HG02885 (cell line): ENCODE measurements at regions not wholly inside any gene's neighbourhood (a gene's known extent, or its start where the extent isn't known, plus 50 kb on each side); places are given as distances from the start of the nearest gene placed in this dataset.

Experiments
- ATAC-seq: cut with Tn5 transposase; IDR thresholded peaks from one replicate; pipeline ENCODE4 v1.9.1; 2021; ENCODE audit warnings: mild to moderate bottlenecking; ENCODE audit not compliant: unreplicated experiment, poor library complexity

DNA sequence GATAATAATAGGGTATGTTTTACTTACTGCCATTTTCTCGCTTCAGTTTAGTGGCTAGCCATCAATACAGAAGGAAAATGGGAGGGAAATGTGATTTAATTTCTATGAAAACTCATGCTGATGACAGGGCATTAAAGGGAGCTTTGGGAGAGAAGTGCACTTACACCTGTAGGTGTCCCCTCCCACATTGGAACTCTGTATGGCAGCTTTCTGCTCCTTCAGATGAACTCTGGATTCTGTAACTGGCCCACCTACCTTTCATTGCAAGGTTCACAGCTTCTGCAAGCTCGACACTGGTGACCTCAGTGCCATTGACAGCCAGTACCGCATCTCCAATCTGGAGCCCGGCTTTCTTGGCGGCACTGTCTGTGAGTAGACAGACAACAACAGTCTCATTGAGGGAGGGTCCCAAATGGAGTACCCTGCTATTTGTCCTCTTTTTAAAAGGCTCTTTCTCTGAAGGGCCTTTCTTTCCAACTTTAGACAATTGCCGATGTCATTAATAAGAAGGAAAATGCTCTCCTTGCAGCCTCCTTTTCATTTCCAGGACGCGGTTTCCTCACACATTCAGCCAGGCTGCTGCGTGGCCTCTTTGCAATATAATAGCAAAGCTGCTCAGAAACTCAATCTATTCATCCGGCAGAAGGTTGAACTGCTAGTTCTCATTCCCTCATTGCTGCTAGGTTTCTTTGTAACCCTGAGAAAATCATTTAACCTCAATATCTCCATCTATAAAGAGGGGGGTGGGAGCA is 63.6 kb downstream of the NUDT12 start:
- no peak for ATAC-seq

DNA sequence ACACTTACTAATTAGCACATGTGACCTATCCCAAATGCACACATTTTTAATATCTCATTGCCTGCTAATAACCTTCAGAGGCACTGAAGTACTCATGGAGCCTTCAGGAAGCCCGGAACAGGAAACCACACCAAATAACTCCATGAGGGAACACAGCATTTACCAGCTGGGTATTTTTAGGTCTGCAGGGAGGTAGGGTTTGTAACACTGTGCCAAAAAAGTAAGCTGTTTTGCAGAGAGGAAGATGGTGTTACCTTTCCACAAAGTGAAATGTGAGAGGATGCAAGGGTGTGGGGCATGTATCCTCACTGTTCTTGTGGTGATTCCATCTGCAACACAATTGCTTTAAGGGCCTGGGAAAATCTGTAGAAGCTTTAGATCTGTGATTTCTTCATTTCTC is 64.4 kb downstream of the NUDT12 start:
- ATAC-seq = no peak

DNA sequence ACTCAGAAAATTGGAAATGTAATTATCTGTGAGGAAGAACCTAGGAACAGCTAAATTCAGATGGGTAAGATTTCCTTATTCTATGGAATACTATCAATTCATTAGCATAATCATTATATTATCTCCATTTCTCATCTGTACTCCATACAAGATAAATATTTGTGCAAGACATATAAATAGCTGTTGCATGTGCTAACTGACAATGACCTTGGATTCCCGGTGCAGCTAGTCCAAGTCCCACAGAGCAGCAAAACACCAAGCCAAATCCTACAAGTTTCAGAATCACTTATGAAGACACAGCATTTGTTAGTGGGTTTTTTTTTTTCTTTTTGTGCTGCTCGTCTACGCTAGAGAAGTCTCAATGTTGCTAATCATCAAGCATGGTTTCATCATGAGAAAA is 64.8 kb downstream of the NUDT12 start:
- no peak for ATAC-seq

DNA sequence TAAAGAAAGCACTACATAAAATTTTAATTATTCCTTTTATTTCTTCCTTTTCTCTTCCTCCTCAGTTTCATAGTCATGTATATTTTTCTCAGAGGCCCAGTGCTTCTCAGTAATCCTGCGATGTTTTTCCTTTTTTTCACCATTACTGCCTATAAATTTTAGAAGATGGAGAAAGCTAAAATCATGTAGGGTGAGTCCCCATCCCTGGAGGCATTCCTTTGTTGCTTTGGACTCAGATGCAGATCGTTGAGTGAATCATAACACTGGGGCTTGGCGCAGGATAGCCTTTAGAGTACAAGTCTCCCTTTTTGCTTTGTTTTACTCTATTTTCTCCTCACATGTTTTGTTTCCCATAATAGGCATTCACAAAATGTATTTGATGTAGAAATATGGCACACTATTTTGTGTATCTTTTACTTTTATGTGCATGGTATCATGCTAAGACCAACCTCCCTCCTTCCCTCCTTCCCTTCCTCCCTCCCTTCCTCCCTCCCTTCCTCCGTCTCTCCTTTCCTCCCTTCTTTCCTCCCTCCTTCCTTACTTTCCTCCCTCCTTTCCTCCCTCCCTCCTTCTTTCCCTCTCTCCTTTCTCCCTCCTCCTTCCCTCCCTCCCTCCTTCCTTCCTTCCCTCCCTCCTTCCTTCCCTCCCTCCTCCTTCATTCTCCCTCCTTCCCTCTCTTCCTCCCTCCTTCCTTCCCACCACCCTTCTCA is 72.4 kb downstream of the NUDT12 start:
- ATAC-seq = no peak

DNA sequence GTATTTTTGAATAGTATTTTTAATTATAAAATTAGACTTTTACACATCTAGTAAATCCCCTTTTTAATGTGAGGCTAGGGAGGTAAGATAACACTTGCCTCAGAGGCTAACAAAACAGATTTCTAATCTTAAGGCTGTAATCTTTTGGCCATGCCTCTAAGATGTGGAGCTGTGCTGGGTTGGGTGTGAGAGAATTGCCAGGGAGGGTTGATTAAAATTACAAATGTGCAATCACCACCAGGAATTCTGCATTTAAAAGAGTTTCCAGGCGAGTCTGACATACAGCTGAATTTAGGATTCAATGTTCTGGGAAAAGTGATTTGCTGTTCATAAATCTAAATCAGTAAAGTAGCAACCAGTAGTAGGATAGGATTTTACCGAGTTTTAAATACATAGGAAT is 73.3 kb downstream of the NUDT12 start:
- no peak for ATAC-seq

DNA sequence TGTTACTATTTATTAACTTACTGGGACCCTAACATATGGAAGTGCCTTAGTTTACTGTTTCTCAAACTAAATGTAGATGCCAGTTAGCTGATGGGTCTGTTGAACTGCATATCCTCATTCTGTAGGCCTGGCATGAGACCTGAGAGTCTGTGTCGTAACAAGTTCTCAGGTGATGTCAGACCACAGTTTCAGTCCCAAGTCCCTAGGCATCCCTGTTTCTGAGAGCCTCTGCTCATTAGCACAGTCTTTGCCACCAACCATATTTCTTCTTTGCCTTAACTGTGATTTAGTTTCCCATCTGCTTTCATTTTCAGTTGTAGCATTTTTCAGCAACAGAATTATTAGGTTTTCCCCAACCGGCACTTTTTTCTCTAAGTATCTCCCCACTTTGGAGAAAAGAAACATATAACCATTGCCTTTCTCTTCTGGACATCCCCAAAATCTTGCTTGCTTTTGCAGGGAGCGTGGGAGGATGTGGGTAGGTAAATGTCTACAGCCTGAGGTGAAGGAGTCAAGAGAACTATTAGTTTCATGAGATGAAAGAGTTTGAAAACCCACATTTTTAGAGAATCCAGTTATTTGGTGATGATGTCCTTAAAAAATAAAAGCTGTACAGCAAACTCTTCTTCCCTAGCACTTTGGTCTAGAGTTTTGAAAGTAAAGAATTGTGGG is 74.6 kb downstream of the NUDT12 start:
- peak; percentile 71 for ATAC-seq

DNA sequence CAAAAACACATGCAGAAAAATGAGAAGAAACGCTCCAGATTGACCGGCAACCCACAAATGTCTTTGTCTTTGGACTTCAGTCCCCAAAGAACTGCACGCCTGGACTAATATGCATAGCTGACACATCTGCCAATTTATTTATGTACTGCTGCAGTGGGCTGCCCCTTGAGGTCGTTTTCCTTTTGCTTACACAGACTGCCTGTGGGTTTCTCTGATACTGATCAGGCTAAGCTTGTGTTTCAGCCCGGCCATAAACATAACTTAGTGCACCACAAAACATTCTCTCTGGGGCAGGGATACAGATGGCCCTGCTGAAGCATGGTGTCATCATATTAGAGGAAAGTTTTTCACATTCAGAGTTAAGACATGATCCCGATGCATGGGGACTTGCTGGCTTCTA is 75.4 kb downstream of the NUDT12 start:
- no peak for ATAC-seq

DNA sequence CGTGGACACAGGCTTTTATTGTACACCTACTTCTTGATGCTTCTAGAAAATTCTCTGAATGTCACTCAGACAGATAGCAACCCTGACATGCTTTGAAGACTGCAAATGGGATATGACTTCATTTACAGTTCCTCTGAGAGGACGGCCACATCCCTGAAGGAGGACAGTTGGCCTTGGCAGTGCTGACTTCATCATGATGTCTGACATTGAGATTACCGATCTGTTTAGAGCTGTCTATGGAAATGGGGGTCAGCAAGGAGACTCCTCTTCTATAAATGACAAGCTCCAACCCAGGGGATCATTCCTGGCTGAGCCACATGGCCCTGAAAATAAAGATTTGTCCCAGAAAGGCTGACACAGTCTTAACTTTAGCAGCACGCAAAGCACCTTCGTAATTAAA is 75.8 kb downstream of the NUDT12 start:
- ATAC-seq = no peak

DNA sequence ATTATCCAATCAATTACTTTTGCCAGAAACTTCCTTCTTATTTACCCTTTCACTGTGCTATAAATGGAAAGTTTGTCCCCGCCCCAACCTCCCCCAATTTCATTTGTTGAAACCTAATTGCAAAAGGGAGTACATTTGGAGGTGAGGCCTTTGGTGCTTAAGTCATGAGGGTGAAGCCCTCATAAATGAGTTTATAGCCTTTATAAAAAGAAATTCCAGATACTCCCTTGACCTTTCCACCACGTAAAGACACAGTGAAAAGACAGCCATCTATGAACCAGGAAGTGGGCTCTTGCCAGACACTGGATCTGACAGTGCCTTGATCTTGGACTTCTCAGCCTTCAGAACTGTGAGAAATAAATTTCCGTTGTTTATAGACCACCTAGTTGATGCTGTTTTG is 82.3 kb downstream of the NUDT12 start:
- no peak for ATAC-seq

DNA sequence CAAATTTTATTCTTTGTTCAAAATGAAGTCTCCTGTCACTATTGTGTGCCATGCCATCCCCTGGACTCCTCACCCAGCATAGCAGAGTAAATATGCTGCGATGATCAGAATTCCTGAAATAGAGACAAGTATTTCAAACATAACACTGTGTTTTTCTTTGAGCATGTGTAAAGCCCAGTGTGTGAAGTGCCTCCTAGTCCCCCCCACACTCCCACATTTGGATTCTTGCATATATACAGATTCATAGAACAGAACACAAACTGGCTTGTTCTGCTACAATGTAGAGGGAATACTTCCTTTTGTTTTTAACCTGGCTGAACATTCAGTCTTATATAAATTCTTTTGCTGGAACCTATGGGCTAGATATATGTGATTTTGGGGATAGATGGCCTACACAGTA is 84.9 kb downstream of the NUDT12 start:
- ATAC-seq = no peak

DNA sequence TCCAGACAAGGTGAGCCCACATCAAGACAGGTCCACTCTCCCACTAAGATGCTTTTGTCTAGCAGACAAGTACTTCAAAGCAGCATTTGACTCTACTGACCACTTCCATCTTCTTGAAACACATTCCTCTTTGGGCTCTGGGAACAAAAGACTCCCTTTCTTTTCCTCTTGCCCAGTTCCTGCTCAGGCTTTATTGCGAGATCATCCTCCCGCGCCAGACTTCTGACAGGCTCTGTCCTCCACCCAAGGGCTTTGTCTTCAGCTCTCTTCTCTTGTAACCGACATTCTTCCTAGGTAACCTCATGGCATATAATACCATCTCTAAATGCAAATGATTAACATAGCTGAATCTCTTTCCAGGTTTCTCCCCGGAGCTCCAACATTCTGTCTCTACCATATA is 85.8 kb downstream of the NUDT12 start:
- no peak for ATAC-seq

DNA sequence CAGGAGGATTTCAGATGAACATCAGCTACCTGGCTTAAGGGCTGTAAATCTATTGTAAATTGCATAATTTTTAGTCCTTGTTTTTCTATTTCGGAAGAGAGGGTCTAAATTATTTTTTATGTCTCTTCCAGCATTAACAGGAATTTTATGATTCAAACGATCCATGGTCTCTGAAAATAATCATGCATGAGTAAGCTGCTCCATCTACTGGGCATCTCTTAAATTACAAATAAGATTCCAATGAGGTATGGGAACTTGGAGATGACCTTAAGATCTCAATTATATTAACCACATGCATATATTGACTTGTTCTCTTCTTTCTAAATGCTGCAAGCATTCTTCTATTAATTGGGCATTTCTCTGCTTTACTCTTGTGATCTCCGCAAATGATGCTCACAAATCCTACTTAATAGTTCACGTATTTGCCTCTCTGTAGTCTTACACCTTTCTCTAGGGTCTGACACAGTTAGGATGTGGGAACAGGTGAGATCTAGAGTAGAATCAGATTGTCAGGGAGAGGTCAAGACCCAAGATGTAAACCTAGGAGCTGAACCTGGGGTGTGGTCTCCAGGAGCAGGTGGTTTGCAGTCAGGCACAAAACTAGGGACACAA is 86.9 kb downstream of the NUDT12 start:
- peak; percentile 72 for ATAC-seq

DNA sequence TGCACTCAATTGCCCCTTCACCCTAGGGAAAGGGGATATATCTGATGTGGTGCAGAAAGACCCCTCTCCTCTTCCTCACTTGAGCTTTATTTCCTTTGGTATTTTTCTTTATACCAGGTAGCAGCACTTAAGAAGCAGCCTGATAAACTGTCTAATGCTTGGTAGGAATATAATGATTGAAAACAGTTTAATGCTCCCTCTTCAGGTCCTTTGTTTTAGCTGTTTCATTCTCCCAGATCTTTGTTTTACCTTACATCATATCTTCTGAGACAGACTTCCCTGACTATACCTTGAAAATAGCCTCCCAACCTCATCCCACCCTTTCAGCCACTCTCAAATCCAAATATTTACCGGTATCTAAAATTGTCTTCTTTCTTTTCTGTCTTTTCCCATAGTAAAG is 87.9 kb downstream of the NUDT12 start:
- no peak for ATAC-seq

DNA sequence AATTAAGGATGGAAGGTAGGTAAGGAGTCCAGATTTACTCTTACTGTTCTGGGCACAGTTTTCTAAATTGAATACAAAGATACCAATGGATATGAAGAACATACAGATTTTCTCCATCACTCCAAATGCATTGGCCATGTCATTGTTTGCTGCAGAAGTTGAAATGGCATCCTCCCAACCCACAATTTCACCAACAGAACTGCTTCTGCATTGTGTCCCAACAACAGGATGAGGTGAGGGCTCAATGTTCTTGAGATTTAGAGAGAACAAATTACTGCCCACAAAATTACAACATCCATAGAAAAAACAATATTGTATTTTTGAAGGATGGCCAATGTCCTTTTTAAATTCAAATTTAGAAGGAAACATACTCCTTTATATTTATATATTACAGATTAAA is 88.9 kb downstream of the NUDT12 start:
- no peak for ATAC-seq

DNA sequence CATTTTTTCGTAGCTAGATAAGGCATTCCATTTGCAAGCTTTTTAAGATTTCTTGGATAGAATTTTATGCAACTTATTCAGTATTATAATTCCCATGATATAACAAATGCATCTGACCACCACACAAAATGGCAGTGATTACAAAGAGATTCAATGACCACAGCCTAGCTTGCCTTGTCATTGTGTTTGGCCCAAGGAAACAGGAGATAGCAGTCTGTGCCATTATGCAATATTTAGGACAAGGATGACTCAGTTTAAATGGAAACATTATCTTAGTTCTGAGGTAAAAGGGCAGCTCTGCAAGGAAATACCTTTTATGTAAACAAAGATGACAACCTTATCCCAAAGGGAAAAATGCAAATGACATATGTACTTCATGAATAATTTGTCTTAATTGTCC is 89.8 kb downstream of the NUDT12 start:
- ATAC-seq = no peak

DNA sequence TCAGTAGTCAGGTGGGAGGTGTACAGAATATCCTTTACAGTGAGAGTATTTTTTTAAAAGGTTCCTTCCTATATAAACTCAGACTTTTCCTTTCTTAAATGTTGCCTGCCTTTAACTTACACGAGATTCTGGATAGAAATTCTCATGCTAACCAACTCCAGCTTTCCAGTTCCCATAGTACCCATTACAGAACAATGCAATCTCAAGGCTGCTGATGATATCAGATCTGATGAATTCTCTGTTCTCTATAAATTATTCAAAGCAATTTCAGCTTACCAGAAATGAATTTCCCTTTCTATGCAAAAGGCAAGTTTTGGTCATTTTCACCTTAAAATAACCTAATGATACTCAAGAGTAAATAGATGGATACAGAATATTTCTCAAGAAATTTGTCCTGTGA is 90.3 kb downstream of the NUDT12 start:
- ATAC-seq = no peak

DNA sequence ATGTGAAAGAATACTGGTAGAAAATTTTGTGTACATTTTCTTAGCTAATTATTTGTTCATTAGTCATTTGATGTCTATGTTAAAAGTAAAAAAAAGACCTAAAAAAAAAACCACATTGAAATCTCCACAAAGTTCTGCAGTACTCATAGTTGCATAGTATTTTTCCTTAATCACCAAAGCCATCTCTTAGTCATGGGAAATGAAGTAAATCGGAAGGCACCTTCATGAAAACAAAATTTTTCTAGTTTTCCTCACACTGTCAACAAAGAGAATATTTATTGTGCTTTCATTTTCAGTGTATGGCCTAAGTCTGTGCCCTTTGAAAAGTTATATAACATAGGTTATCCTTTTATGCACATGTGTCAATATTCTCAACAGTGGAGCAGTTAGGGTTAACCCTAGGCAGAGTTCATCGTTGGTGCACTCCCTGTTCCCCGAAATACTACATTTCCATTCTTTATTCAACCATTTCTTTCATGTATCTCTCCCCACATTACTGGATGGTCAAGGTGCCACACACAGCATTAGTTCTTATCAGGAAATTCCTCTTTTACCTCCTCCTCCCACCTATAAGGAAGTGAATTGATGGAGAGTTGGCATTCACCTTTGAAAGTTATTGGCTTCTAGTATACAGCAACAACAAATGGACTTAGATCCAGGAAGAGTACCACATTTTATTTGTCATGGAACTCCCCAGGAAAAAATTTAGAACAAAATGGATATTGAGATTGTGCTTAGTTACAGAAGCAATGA is 93.1 kb downstream of the NUDT12 start:
- ATAC-seq = no peak

DNA sequence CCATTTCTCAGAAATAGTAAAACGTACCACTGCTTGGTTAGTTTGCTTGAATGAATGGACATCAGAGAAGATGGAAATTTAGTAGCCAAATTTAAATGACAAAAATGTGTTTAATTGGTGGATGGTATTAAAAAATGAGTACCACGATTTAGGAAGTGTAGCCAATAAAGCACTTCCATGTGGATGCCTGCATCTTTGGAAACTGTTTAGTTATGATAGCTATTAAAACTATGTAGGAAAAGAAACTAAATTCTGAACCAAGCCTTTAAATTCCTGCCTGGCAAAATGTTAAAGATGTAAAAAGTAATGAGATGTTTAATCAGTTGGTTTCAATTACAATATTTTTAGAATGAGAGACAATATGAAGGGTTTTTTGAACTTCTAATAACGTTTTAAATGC is 94.8 kb downstream of the NUDT12 start:
- no peak for ATAC-seq

DNA sequence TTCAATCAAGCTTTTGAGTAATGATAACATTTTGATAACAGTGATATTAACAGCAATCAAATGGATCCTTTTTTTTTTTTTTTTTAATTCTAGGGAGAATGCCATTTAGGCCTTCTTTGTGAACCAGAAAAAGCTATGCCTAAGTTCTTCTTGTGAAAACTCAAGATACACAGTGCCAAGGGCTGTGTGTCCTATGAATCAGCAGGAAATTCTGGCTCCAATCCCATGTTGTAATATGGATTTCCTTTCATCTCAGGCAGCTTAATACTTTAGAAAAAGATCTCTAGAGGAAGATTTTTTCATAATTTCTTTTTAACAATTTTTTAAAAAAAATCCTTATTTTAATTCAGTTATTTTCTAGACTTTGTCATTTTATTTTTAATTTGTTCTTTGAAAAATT is 96.1 kb downstream of the NUDT12 start:
- no peak for ATAC-seq

DNA sequence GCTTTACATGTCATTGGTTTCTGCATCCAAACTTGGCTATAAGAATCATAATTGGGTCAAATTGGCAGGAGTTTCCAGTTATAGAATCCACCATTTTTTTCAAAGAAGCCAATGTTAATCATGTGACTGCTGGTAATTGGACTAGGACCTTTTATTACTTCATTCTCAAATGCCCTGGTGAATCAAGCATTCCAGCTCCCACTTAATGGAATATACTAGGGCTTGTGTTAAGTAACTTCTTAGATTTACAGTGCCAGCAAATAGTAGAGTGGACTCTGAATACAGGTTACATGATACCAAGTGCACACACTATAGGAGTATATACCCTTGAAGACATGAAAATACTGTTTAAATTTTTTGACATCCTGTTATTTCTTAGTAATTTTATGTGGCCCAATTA is 96.7 kb downstream of the NUDT12 start:
- no peak for ATAC-seq
